BJ (cell line): ENCODE measurements at regions not wholly inside any gene's neighbourhood (a gene's known extent, or its start where the extent isn't known, plus 50 kb on each side); places are given as distances from the start of the nearest gene placed in this dataset.
A peak's percentile ranks its signal among the peaks of the same experiment; 100 is the strongest.
"Not testable (repeated sequence)": the region's sequence is repeated elsewhere in the genome, so short reads cannot be mapped to it uniquely, and the experiment has no call there.

ENCODE experiments used
- CTCF ChIA-PET: fragments of 350-600 bp; formaldehyde crosslinking; extraction: SDS; loops from one replicate; lab custom pipeline; 2021; ENCODE audit warnings: antibody characterized with exemption, inconsistent platforms; lab: Yijun Ruan, JAX
- POLR2A ChIA-PET: fragments of 300-600 bp; sonication (Branson Sonifier 250); formaldehyde crosslinking; extraction: SDS; loops from one replicate; lab custom pipeline; 2021; ENCODE audit warnings: antibody characterized with exemption; lab: Charles Lee
- DNase-seq: peaks from one replicate; pipeline ENCODE4 v3.0.0-alpha.2; 2011; ENCODE audit warnings: low read depth
- H3K27me3 ChIP-seq: 2 replicates; pipeline ENCODE4 v1.6.0; 2011; ENCODE audit warnings: low read length; ENCODE audit not compliant: control insufficient read depth, insufficient read depth
- H3K36me3 ChIP-seq: 2 replicates; pipeline ENCODE4 v1.5.1; 2011; ENCODE audit warnings: low read length; ENCODE audit not compliant: control insufficient read depth, insufficient read depth
- H3K4me3 ChIP-seq: 2 replicates; pipeline ENCODE4 v1.5.1; 2011; ENCODE audit warnings: low read depth, mild to moderate bottlenecking, control low read depth, low read length
- CTCF ChIP-seq: IDR thresholded peaks from 2 replicates; pipeline ENCODE4 v1.5.1; 2011; ENCODE audit warnings: low read depth, mild to moderate bottlenecking, control low read depth, inconsistent platforms, low read length, moderate library complexity; ENCODE audit not compliant: insufficient read depth

- H3K4me3 ChIP-seq, H3K36me3 ChIP-seq, H3K27me3 ChIP-seq, CTCF ChIA-PET, POLR2A ChIA-PET, DNase-seq: not testable (repeated sequence)
These were observed 454.9 kb downstream of the SPATA31A1 start for GRCh38 chr9:39810401-39810800.

- CTCF ChIA-PET, DNase-seq, POLR2A ChIA-PET: not testable (repeated sequence)
These were observed 456.1 kb downstream of the SPATA31A1 start for GRCh38 chr9:39811615-39812014.

GRCh38 chr9:39828457-39828856, 473.0 kb downstream of the SPATA31A1 start:
- POLR2A ChIA-PET, CTCF ChIA-PET: not testable (repeated sequence)
- peak; percentile 20; the same call in 1 of the 2 replicates for TF ChIP-seq CTCF

More at GRCh38 chr9:39811615-39812014, 456.1 kb downstream of the SPATA31A1 start:
- H3K4me3 ChIP-seq, H3K36me3 ChIP-seq, H3K27me3 ChIP-seq: not testable (repeated sequence)

More at GRCh38 chr9:39828457-39828856, 473.0 kb downstream of the SPATA31A1 start:
- not testable (repeated sequence) for H3K27me3 ChIP-seq, DNase-seq, H3K4me3 ChIP-seq, H3K36me3 ChIP-seq
